ENCODE measurements at regions not wholly inside any gene's neighbourhood (a gene's known extent, or its start where the extent isn't known, plus 50 kb on each side); places are given as distances from the start of the nearest gene placed in this dataset.

GRCh38 chr17:55575058-55575636, 63.9 kb upstream of the SMIM36 start:
- TF ChIP-seq CTCF (IDR thresholded peaks at IDR 0.05) = no peak
- no peak for TF ChIP-seq POLR2A (IDR thresholded peaks at IDR 0.05)
